GM12865 (cell line): ENCODE measurements at regions not wholly inside any gene's neighbourhood (a gene's known extent, or its start where the extent isn't known, plus 50 kb on each side); places are given as distances from the start of the nearest gene placed in this dataset.

ENCODE experiments used
- DNase-seq: peaks from one replicate; pipeline ENCODE4 v3.0.0; 2010; ENCODE audit warnings: low read depth
- H3K4me3 ChIP-seq: 2 replicates; pipeline ENCODE4 v1.5.1; 2011; ENCODE audit warnings: mild to moderate bottlenecking, low read depth, low read length, control low read depth
- TF ChIP-seq, protein P1 (sequence below): IDR thresholded peaks from 2 replicates; pipeline ENCODE4 v1.5.1; 2011; ENCODE audit warnings: low read length, control low read depth, low read depth, inconsistent platforms; ENCODE audit not compliant: insufficient read depth; ENCODE audit errors: missing control alignments

DNA sequence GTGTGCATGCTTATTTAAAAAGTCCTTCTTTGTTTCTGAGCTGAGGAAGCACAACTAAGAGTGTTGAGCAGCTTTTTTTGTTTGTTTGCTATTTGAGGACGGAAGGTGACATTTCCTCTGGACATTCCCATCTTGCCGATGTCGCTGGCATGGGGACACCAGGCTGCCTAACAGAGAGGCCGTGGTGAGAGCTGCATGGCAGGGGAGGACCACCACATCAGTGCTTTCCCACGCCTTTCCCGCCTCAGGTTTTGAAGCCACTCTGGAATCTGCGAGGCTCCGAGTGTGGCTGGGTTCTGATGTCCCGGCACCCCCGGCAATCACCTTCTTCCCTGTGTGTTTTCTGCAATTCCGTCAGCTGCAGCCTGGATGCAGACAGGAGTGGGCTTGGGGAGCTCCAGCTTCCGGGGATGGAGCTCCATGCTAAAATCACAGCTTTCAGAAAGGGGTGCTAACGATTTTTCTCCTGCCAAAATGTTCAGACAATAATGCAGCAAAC, 259.8 kb upstream of the IRX4 start:
- H3K4me3 ChIP-seq = no peak overlapping the region
- DNase-seq = no peak
- TF ChIP-seq, protein P1, sequence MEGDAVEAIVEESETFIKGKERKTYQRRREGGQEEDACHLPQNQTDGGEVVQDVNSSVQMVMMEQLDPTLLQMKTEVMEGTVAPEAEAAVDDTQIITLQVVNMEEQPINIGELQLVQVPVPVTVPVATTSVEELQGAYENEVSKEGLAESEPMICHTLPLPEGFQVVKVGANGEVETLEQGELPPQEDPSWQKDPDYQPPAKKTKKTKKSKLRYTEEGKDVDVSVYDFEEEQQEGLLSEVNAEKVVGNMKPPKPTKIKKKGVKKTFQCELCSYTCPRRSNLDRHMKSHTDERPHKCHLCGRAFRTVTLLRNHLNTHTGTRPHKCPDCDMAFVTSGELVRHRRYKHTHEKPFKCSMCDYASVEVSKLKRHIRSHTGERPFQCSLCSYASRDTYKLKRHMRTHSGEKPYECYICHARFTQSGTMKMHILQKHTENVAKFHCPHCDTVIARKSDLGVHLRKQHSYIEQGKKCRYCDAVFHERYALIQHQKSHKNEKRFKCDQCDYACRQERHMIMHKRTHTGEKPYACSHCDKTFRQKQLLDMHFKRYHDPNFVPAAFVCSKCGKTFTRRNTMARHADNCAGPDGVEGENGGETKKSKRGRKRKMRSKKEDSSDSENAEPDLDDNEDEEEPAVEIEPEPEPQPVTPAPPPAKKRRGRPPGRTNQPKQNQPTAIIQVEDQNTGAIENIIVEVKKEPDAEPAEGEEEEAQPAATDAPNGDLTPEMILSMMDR = no peak

DNA sequence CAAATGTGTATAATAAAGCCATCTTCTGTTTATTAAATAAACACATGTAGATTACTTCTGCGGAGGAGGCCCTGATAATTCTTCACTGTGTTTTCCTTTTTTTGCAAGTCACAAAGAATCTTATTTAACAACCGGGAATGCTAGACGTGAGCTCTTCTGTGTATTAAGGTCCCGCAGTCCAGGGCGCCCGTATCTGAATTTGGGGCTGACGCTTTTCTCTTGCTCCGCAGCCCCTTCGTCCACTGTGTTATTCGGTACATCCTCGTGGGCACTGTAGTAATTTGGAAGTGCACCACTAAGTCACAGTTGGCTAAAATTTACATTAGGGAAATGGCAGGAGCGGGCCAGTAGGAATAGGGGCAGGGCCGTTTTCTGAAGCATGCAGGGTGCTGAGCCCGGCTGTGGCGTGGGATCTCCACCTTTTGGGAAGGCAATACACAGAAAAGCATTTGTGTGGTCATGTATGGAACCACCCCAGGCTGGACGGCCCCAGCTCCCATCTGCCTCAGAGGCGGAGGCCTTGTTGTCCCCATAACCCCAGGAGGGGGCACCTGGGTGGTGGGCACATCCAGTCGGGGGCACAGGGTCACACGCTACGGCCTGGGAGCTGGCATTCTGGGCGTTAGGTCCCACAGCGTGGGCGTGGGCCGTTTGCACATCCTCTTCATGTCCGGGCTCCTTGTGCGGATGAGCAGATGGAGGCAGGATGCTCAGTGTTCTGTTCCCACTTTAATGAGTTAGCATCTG, 258.7 kb upstream of the IRX4 start:
- no peak overlapping the region for H3K4me3 ChIP-seq
- DNase-seq = no peak
- TF ChIP-seq, protein P1 = no peak

DNA sequence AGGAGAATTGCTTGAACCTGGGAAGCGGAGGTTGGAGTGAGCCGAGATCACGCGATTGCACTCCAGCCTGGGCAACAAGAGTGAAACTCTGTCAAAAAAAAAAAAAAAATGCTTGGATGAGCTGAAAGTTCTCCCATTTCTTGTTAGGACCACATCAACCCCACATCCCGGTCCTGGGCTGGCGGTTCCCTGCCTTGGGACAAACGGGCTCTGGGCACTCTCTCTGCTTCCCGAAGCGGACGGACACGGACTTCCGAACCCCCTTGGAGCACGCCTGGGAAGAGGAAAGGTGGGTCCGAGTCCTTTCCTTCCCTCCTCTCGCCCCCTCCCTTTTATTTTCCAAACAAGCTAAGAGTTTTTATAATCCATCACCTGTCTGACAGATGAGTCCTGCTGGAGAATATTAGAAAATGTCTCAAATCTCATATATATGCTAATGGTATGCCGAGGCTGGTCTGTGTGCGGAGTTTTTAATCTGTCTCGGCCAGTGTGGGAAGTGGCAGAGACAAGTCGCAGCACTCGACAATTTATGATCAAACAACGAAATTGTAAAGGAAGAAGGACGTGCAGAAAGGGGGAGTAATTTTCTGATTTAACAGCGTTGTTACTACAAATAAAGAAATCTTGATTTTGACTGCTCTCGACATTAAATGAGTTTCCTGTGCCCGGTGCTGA, 257.9 kb upstream of the IRX4 start:
- DNase-seq = no peak
- TF ChIP-seq, protein P1 = no peak
- H3K4me3 ChIP-seq = no peak overlapping the region

DNA sequence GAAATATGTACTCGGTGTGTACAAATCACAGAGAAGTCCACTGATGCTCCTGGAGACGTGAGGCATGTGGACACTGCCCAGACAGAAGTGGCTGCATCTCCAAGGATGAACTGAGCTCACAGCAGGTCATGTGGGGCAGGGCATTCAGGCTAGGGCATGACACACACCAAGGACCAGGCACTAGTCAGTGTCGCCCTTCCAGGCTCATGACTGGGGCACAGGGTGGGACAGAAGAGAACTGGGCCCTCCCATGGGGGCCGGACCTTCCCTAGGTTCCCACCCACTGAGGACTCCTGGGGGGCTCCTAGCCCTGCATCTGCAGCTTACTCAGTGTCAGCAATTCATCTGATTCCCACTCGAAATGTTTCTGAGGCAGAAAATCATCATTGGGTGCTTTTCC, 256.8 kb upstream of the IRX4 start:
- H3K4me3 ChIP-seq = no peak overlapping the region
- TF ChIP-seq, protein P1 = no peak
- DNase-seq = no peak

DNA sequence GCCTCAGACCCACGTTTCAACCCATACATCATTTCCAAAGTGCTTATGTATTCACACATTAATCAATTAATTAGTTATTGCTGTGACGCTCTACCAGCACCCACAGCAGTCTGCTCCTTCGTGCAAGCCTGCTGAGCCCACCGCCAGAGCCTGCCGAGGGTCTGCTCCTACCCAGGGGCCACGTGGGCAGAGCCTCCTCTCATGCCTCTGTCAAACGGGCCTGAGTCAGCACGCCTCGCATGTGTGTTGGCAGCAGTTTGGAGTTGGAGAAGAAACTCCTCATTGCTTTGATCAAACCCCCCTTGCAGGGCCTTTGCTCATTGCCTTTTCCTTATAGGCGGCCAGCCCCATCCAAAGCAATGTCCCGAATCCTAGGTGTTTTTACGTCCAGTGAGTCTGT, 256.2 kb upstream of the IRX4 start:
- DNase-seq = no peak
- H3K4me3 ChIP-seq = no peak overlapping the region
- TF ChIP-seq, protein P1 = no peak

DNA sequence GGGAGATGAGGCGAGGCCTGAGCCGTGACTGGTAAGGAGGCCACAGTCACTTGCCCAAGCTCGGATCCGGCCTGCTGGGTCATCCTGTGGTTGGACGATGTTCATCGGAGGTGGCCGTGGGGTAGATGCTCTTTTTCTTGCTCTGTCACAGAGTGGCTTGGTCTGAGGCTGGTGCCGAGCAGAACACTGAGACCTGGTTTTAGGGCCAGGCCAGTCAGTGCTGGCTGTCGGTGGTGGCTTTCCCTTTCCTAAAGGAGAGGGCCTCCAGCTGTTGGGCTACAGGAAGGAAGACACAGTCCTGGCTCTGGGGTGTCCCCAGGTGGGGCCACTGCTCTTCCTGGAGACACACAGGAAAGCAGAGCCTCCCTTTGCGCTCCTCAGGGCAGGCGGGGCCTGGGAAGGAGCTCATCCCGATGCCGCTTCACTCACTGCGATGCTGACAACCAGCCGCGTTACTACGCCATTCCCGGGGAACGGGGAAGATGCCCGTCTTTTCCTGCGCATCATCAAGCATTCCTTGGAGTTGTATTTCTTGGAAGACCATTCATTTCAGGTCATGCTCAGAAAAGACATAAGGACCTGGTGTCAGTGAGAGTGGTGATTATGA, 254.8 kb upstream of the IRX4 start:
- no peak overlapping the region for H3K4me3 ChIP-seq
- DNase-seq = no peak
- TF ChIP-seq, protein P1 = no peak
